IMR-90 (cell line): ENCODE measurements at regions not wholly inside any gene's neighbourhood (a gene's known extent, or its start where the extent isn't known, plus 50 kb on each side); places are given as distances from the start of the nearest gene placed in this dataset.

ENCODE experiments used
- ATAC-seq: fragments of 200-7000 bp; cut with Tn5 transposase; 2 replicates; pipeline ENCODE4 v1.9.1; 2020; ENCODE audit warnings: low read depth, mild to moderate bottlenecking, moderate library complexity
- BruUV-seq: library from RNA; stranded (reverse); fragments of 400-500 nt; replicated peaks from 2 replicates; lab custom pipeline; 2021; lab: Mats Ljungman, UMichigan
- CTCF ChIA-PET: fragments of 300-600 bp; formaldehyde crosslinking; extraction: SDS; loops from one replicate; lab custom pipeline; 2021; ENCODE audit warnings: antibody characterized with exemption; lab: Yijun Ruan, JAX
- POLR2A ChIA-PET: fragments of 300-600 bp; sonication (Branson Sonifier 250); formaldehyde crosslinking; loops from one replicate; lab custom pipeline; 2022; ENCODE audit warnings: antibody characterized with exemption; ENCODE audit not compliant: unreplicated experiment; lab: Charles Lee
- DNase-seq: peaks from one replicate; pipeline ENCODE4 v3.0.0; 2013
- H2AFZ ChIP-seq: replicated peaks from 2 replicates; pipeline ENCODE3; 2013; ENCODE audit warnings: low read length, mild to moderate bottlenecking; ENCODE audit not compliant: poor library complexity
- H2AK5ac ChIP-seq: 2 replicates; pipeline ENCODE4 v1.6.1; 2013; ENCODE audit warnings: low read depth, low read length, inconsistent platforms
- H2AK9ac ChIP-seq: replicated peaks from 2 replicates; pipeline ENCODE3; 2013; ENCODE audit warnings: mild to moderate bottlenecking, low read depth, low read length, moderate library complexity; ENCODE audit not compliant: poor library complexity
- H2BK120ac ChIP-seq: 2 replicates; pipeline ENCODE4 v1.6.1; 2013; ENCODE audit warnings: low read depth, low read length, inconsistent platforms
- H2BK15ac ChIP-seq: 3 replicates; pipeline ENCODE4 v1.6.1; 2013; ENCODE audit warnings: low read depth, low read length, inconsistent platforms
- H2BK20ac ChIP-seq: 2 replicates; pipeline ENCODE4 v1.6.1; 2013; ENCODE audit warnings: low read depth, mild to moderate bottlenecking, inconsistent platforms, low read length, moderate library complexity
- H2BK5ac ChIP-seq: 2 replicates; pipeline ENCODE4 v1.6.1; 2013; ENCODE audit warnings: mild to moderate bottlenecking, low read depth, low read length, inconsistent platforms; ENCODE audit not compliant: poor library complexity, severe bottlenecking
- H3K14ac ChIP-seq: replicated peaks from 2 replicates; pipeline ENCODE4 v1.6.1; 2013; ENCODE audit warnings: low read depth, low read length, inconsistent platforms
- H3K18ac ChIP-seq: 2 replicates; pipeline ENCODE4 v1.6.1; 2013; ENCODE audit warnings: low read depth, low read length, control low read depth
- H3K23ac ChIP-seq: 2 replicates; pipeline ENCODE4 v1.6.1; 2013; ENCODE audit warnings: low read depth, low read length, inconsistent platforms
- H3K27ac ChIP-seq: 2 replicates; pipeline ENCODE4 v1.5.1; 2013; ENCODE audit warnings: mild to moderate bottlenecking, control low read depth, low read length; ENCODE audit not compliant: insufficient read depth
- H3K27me3 ChIP-seq: 2 replicates; pipeline ENCODE4 v1.6.1; 2013; ENCODE audit warnings: low read length; ENCODE audit not compliant: control insufficient read depth, insufficient read depth
- H3K36me3 ChIP-seq: 2 replicates; pipeline ENCODE4 v1.6.1; 2013; ENCODE audit warnings: low read length, mixed read lengths; ENCODE audit not compliant: control insufficient read depth, insufficient read depth
- H3K4ac ChIP-seq: 2 replicates; pipeline ENCODE4 v1.6.1; 2013; ENCODE audit warnings: low read depth, low read length, inconsistent platforms
- H3K4me1 ChIP-seq: 2 replicates; pipeline ENCODE4 v1.6.1; 2013; ENCODE audit warnings: low read length, mixed read lengths; ENCODE audit not compliant: control insufficient read depth, insufficient read depth
- H3K4me2 ChIP-seq: 2 replicates; pipeline ENCODE4 v1.6.1; 2013; ENCODE audit warnings: low read depth, mild to moderate bottlenecking, control low read depth, low read length, moderate library complexity
- H3K4me3 ChIP-seq: 2 replicates; pipeline ENCODE4 v1.5.1; 2013; ENCODE audit warnings: low read depth, mild to moderate bottlenecking, control low read depth, low read length, moderate library complexity; ENCODE audit not compliant: insufficient read depth
- H3K56ac ChIP-seq: 2 replicates; pipeline ENCODE4 v1.6.1; 2013; ENCODE audit warnings: low read length, inconsistent platforms; ENCODE audit not compliant: insufficient read depth; ENCODE audit errors: extremely low read depth
- H3K79me1 ChIP-seq, 2 experiments: 2 replicates each; pipeline ENCODE4 v1.6.1; 2013; ENCODE audit warnings: low read length in 2 of 2, inconsistent platforms in 1 of 2, low read depth in 1 of 2
- H3K9ac ChIP-seq: 2 replicates; pipeline ENCODE4 v1.6.1; 2013; ENCODE audit warnings: low read depth, low read length, control low read depth
- H3K9me1 ChIP-seq: 2 replicates; pipeline ENCODE4 v1.6.1; 2013; ENCODE audit warnings: low read length, inconsistent platforms; ENCODE audit not compliant: insufficient read depth
- H3K9me3 ChIP-seq: 2 replicates; pipeline ENCODE4 v1.6.1; 2013; ENCODE audit warnings: low read length; ENCODE audit not compliant: control insufficient read depth, insufficient read depth
- H4K20me1 ChIP-seq: 2 replicates; pipeline ENCODE4 v1.6.1; 2013; ENCODE audit warnings: low read length, inconsistent platforms; ENCODE audit not compliant: insufficient read depth
- H4K5ac ChIP-seq: 2 replicates; pipeline ENCODE4 v1.6.1; 2013; ENCODE audit warnings: mild to moderate bottlenecking, low read depth, low read length, control low read depth
- H4K8ac ChIP-seq, 2 experiments: 2 replicates each; pipeline ENCODE4 v1.6.1; 2013; ENCODE audit warnings: low read depth in 2 of 2, low read length in 2 of 2, control low read depth in 1 of 2, inconsistent platforms in 1 of 2
- H4K91ac ChIP-seq: 2 replicates; pipeline ENCODE4 v1.6.1; 2013; ENCODE audit warnings: low read depth, low read length, inconsistent platforms; ENCODE audit not compliant: insufficient read depth
- CHD1 ChIP-seq: IDR thresholded peaks from 2 replicates; pipeline ENCODE4 v1.6.1; 2012; ENCODE audit warnings: low read depth, low read length, improper control_type of control experiment
- FOS ChIP-seq: fragments of 150-350 bp; IDR thresholded peaks from 2 replicates; pipeline ENCODE4 v1.6.1; 2016; ENCODE audit warnings: low read depth, low read length
- MXI1 ChIP-seq: IDR thresholded peaks from 2 replicates; pipeline ENCODE4 v1.6.1; 2012; ENCODE audit warnings: low read depth, mild to moderate bottlenecking, low read length, moderate library complexity, borderline replicate concordance
- NFE2L2 ChIP-seq: fragments of 150-350 bp; IDR thresholded peaks from 2 replicates; pipeline ENCODE4 v1.6.1; 2016; ENCODE audit warnings: low read depth, mild to moderate bottlenecking, low read length
- POLR2A ChIP-seq: IDR thresholded peaks from 2 replicates; pipeline ENCODE4 v1.6.1; 2012; ENCODE audit warnings: mild to moderate bottlenecking, low read depth, low read length
- RAD21 ChIP-seq: IDR thresholded peaks from 2 replicates; pipeline ENCODE4 v1.6.1; 2012; ENCODE audit warnings: low read length, improper control_type of control experiment
- RFX5 ChIP-seq: IDR thresholded peaks from 2 replicates; pipeline ENCODE4 v1.8.0; 2012; ENCODE audit warnings: low read depth, mild to moderate bottlenecking, low read length, moderate library complexity
- USF2 ChIP-seq: fragments of 150-350 bp; IDR thresholded peaks from 2 replicates; pipeline ENCODE4 v1.6.1; 2017; ENCODE audit warnings: mild to moderate bottlenecking, antibody characterized with exemption, low read length, low read depth
- WGBS, 2 experiments: methylation state at CpG; one replicate each; pipeline versions ENCODE4 v1.1.5 to v1.1.7; 2013; ENCODE audit warnings: missing lambda C conversion rate in 2 of 2; ENCODE audit not compliant: insufficient read length in 1 of 2; ENCODE audit errors: extremely low coverage in 2 of 2; 5-methylcytosine and 5-hydroxymethylcytosine counted together
- dilution Hi-C: fragments of 300-500 bp; cut with HindIII; formaldehyde crosslinking; loops from one replicate; pipeline ENCODE4 v1.14.3; 2018; ENCODE audit warnings: low sequenced_read_pairs; ENCODE audit not compliant: unreplicated experiment
- in situ Hi-C: fragments of 300-500 bp; cut with MboI; formaldehyde crosslinking; loops from 3 replicates; pipeline ENCODE4 v1.14.3; 2019; ENCODE audit warnings: low sequenced_read_pairs, inconsistent platforms, mixed read lengths
- intact Hi-C: fragments of 100-400 bp; cut with micrococcal nuclease; formaldehyde crosslinking; loops from 2 replicates; pipeline ENCODE4 v1.10.0; 2022
- TF ChIP-seq, protein P1 (sequence below): conservative IDR thresholded peaks from 2 replicates; pipeline ENCODE4 v1.5.1; 2012; ENCODE audit warnings: mild to moderate bottlenecking, low read depth, low read length, improper control_type of control experiment
- TF ChIP-seq, protein P2 (sequence below): fragments of 150-350 bp; IDR thresholded peaks from 2 replicates; pipeline ENCODE4 v1.6.1; 2016; ENCODE audit warnings: low read depth, mild to moderate bottlenecking, low read length, moderate library complexity, borderline replicate concordance

DNA sequence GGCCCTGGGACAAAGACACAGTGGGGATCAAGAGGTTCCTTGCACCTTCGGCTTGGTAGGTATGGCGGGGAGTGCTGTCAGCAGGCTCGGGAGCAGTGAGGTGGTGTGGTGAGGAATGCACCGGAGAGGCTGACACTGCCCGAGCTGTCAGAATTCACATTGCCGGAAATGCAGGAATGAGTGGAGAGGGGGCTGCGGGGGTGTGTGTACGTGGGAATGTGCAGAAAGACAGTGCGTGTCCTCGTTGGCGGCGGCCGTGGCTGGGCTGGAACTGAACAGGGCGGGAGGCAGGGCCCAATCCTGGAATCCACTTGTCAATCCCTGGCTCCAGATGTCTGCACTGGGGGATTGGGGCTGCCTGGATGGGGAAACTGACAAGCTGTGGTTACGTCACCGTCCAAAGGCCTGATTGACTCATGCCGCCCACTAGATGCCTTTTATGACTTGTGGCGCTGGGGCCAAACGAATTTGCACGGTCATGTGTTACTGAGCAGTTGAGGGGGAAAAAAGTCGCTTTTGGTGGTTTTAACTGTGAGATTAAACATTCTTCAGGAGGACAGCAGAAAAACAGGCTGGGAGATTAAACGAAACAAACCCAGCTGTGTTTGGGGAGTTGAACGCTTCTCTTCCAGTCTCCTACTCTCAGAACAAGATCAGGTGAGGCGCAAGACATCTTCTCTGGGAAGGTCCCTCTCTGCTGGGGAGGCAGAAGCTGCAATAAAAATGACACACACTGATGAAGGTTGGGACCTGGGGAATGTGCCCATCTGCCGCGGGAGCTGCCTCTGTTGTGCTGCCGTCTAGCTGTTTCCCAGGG is 189.4 kb upstream of the GLI2 start (continued):
- TF ChIP-seq CHD1 (no peak; the same call in 1 of the 2 replicates), FOS (peak; percentile 79), MXI1 (peak; percentile 57; the same call in 1 of the 2 replicates)

- peak overlapping the region; percentile 78 for H2BK120ac ChIP-seq
- peak overlapping the region; percentile 65 for H2BK15ac ChIP-seq
- POLR2A ChIA-PET: interaction anchor here (0.6 kb wide), 1 partner anchor 8 kb away, joined by 3 read pairs; no protein-coding TSS in a partner anchor
- no peaks in the 10 kb centered on the region for H3K9me3 ChIP-seq
- TF ChIP-seq NFE2L2: no peak
- TF ChIP-seq USF2: no peak
- TF ChIP-seq, protein P1, sequence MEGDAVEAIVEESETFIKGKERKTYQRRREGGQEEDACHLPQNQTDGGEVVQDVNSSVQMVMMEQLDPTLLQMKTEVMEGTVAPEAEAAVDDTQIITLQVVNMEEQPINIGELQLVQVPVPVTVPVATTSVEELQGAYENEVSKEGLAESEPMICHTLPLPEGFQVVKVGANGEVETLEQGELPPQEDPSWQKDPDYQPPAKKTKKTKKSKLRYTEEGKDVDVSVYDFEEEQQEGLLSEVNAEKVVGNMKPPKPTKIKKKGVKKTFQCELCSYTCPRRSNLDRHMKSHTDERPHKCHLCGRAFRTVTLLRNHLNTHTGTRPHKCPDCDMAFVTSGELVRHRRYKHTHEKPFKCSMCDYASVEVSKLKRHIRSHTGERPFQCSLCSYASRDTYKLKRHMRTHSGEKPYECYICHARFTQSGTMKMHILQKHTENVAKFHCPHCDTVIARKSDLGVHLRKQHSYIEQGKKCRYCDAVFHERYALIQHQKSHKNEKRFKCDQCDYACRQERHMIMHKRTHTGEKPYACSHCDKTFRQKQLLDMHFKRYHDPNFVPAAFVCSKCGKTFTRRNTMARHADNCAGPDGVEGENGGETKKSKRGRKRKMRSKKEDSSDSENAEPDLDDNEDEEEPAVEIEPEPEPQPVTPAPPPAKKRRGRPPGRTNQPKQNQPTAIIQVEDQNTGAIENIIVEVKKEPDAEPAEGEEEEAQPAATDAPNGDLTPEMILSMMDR: no peak
- TF ChIP-seq FOS: no peak
- TF ChIP-seq, protein P2, sequence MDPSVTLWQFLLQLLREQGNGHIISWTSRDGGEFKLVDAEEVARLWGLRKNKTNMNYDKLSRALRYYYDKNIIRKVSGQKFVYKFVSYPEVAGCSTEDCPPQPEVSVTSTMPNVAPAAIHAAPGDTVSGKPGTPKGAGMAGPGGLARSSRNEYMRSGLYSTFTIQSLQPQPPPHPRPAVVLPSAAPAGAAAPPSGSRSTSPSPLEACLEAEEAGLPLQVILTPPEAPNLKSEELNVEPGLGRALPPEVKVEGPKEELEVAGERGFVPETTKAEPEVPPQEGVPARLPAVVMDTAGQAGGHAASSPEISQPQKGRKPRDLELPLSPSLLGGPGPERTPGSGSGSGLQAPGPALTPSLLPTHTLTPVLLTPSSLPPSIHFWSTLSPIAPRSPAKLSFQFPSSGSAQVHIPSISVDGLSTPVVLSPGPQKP: no peak
- TF ChIP-seq MXI1: no peak
- no peak for TF ChIP-seq POLR2A
- TF ChIP-seq RAD21: no peak
- no peak for TF ChIP-seq RFX5
- H2AK5ac ChIP-seq: peak overlapping the region; percentile 62
- peak overlapping the region; percentile 77 for H3K27ac ChIP-seq
- no TSS peak for BruUV-seq
- H3K18ac ChIP-seq: peak overlapping the region; percentile 80
- H2AK9ac ChIP-seq: peak overlapping the region; percentile 6
- no peaks in the 10 kb centered on the region for H3K79me1 ChIP-seq
- peak overlapping the region; percentile 62; the same call in 1 of the 2 replicates for H3K9ac ChIP-seq
- in situ Hi-C loops (no loop called here), intact Hi-C loops (no loop called here), dilution Hi-C loops (no loop called here)
- peak overlapping the region; percentile 49 for H3K14ac ChIP-seq
- WGBS, 2 experiments: no CpG with 5 or more reads among the region's 7 CpGs
- H4K5ac ChIP-seq: peak overlapping the region; percentile 52; the same call in 1 of the 2 replicates
- peak overlapping the region; percentile 87 for H3K4ac ChIP-seq
- peaks cover 21% of the 10 kb centered on the region for H3K4me1 ChIP-seq
- H3K27me3 ChIP-seq: peaks cover 5% of the 10 kb centered on the region; the same call in 1 of the 2 replicates
- peak overlapping the region; percentile 29 for H3K4me2 ChIP-seq
- H4K91ac ChIP-seq: peak overlapping the region; percentile 86
- peak overlapping the region; percentile 90 for H2BK20ac ChIP-seq
- H4K8ac ChIP-seq: peak overlapping the region; percentile 38 to 84
- no peak for DNase-seq
- CTCF ChIA-PET: interaction anchor here (1.0 to 1.2 kb wide), 2 partner anchors 13 to 67 kb away, joined by 3 read pairs; no protein-coding TSS in a partner anchor
- H3K4me3 ChIP-seq: no peak overlapping the region
- peak overlapping the region; percentile 28; the same call in 1 of the 2 replicates for H3K23ac ChIP-seq
- peak overlapping the region; percentile 87 for H2BK5ac ChIP-seq
- peak overlapping the region; percentile 48 for H3K56ac ChIP-seq
- ATAC-seq: no peak
- H3K36me3 ChIP-seq: no peaks in the 10 kb centered on the region
- H4K20me1 ChIP-seq: no peaks in the 10 kb centered on the region
- peaks cover 10% of the 10 kb centered on the region for H3K9me1 ChIP-seq
- peak overlapping the region; percentile 86 for H2AFZ ChIP-seq
Observed at GRCh38 chr2:120546865-120547390, 188.7 kb upstream of the GLI2 start.
